Endodermal cell (in vitro differentiated cells): ENCODE measurements at regions not wholly inside any gene's neighbourhood (a gene's known extent, or its start where the extent isn't known, plus 50 kb on each side); places are given as distances from the start of the nearest gene placed in this dataset.

Experiments used
- DNase-seq: peaks from one replicate; pipeline ENCODE4 v3.0.0-alpha.2; 2017
- H3K27ac ChIP-seq: 2 replicates; pipeline ENCODE4 v1.5.1; 2013; ENCODE audit warnings: mild to moderate bottlenecking, low read depth, low read length, moderate library complexity
- H3K27me3 ChIP-seq: 2 replicates; pipeline ENCODE4 v1.6.1; 2013; ENCODE audit warnings: mild to moderate bottlenecking, low read length, moderate library complexity; ENCODE audit not compliant: insufficient read depth, control insufficient read depth, poor library complexity, severe bottlenecking
- H3K36me3 ChIP-seq: 2 replicates; pipeline ENCODE4 v1.7.0; 2013; ENCODE audit warnings: mild to moderate bottlenecking, low read length, moderate library complexity; ENCODE audit not compliant: control insufficient read depth, insufficient read depth
- H3K4me1 ChIP-seq: one replicate; pipeline ENCODE4 v1.7.0; 2013; ENCODE audit warnings: low read length; ENCODE audit not compliant: control insufficient read depth, insufficient read depth
- H3K4me3 ChIP-seq: 2 replicates; pipeline ENCODE4 v1.5.1; 2013; ENCODE audit warnings: mild to moderate bottlenecking, low read length, moderate library complexity
- H3K9ac ChIP-seq: 2 replicates; pipeline ENCODE4 v1.6.1; 2013; ENCODE audit warnings: mild to moderate bottlenecking, low read length, moderate library complexity; ENCODE audit not compliant: poor library complexity, severe bottlenecking; ENCODE audit errors: extremely low read depth
- H3K9me3 ChIP-seq: 2 replicates; pipeline ENCODE4 v1.6.1; 2013; ENCODE audit warnings: mild to moderate bottlenecking, low read length, moderate library complexity; ENCODE audit not compliant: control insufficient read depth
- H3K27ac Mint-ChIP-seq: 2 replicates; pipeline ENCODE4 v1.8.0; 2020; ENCODE audit warnings: mixed read lengths
- H3K27me3 Mint-ChIP-seq: 2 replicates; pipeline ENCODE4 v1.8.0; 2021; ENCODE audit warnings: mild to moderate bottlenecking, mixed read lengths; ENCODE audit not compliant: insufficient read depth
- H3K36me3 Mint-ChIP-seq: 2 replicates; pipeline ENCODE4 v1.8.0; 2020; ENCODE audit warnings: low read depth, mixed read lengths
- H3K4me1 Mint-ChIP-seq: 2 replicates; pipeline ENCODE4 v1.8.0; 2020; ENCODE audit warnings: mixed read lengths
- H3K4me3 Mint-ChIP-seq: 2 replicates; pipeline ENCODE4 v1.8.0; 2020; ENCODE audit warnings: mild to moderate bottlenecking, moderate library complexity, mixed read lengths
- H3K9me3 Mint-ChIP-seq: 2 replicates; pipeline ENCODE4 v1.8.0; 2020; ENCODE audit warnings: mild to moderate bottlenecking, mixed read lengths
- CTCF ChIP-seq: fragments of 200-600 bp; sonication (generic); conservative IDR thresholded peaks from 2 replicates; pipeline ENCODE4 v1.5.0; 2021; ENCODE audit warnings: antibody characterized with exemption, mild to moderate bottlenecking
- WGBS, 2 experiments: methylation state at CpG; one replicate each; pipeline versions ENCODE4 v1.1.5 to v1.1.7; 2013; ENCODE audit warnings: missing lambda C conversion rate in 2 of 2, mixed read lengths in 1 of 2; ENCODE audit not compliant: insufficient coverage in 1 of 2, insufficient read length in 1 of 2; 5-methylcytosine and 5-hydroxymethylcytosine counted together

- Mint-ChIP-seq H3K4me1 (peaks cover 29% of the 10 kb centered on the region), H3K9me3 (no peaks in the 10 kb centered on the region), H3K27me3 (peaks cover 3% of the 10 kb centered on the region), H3K36me3 (no peaks in the 10 kb centered on the region), H3K27ac (no peak overlapping the region), H3K4me3 (no peak overlapping the region)
- WGBS, 2 experiments = 67% methylated on average over 3 of the region's 3 CpGs; no CpG with 5 or more reads in 1 of the 2 experiments
- peaks cover 5% of the 10 kb centered on the region for H3K4me1 ChIP-seq
- DNase-seq = peak; percentile 62
- H3K9ac ChIP-seq = no peak overlapping the region
- no peak overlapping the region for H3K4me3 ChIP-seq
- no peaks in the 10 kb centered on the region for H3K27me3 ChIP-seq
- H3K36me3 ChIP-seq = no peaks in the 10 kb centered on the region
- TF ChIP-seq CTCF = no peak
- H3K9me3 ChIP-seq = no peaks in the 10 kb centered on the region
- no peak overlapping the region for H3K27ac ChIP-seq
Observed at GRCh38 chr16:49216593-49216992, 65.0 kb downstream of the CBLN1 start.

DNA sequence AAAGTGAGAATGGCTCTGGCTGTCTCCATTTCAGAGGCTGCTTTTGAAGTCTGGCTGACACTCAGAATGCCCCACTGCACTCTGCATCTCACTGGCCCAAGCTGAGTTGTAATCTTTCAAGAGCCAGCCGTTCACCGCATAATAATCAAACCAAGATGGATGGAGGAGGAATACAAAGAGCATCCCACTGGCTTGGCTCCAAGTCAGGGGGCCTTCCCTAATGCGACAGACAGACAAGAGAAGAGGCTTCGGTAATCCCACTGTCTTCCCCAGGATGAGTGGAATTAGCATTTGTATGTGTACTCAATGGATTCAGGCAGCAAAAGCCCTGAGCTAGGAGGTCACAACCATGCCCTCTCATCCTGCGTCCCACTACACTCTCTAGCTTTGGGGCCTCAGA, 68.0 kb downstream of the CBLN1 start:
- 24 to 51% methylated on average over 5 of the region's 5 CpGs for WGBS, 2 experiments
- no peak for TF ChIP-seq CTCF
- Mint-ChIP-seq H3K9me3 (peaks cover 3% of the 10 kb centered on the region), H3K27me3 (peaks cover 3% of the 10 kb centered on the region), H3K4me3 (no peak overlapping the region), H3K36me3 (no peaks in the 10 kb centered on the region), H3K27ac (no peak overlapping the region), H3K4me1 (peaks cover 29% of the 10 kb centered on the region)
- H3K4me3 ChIP-seq = no peak overlapping the region
- H3K9ac ChIP-seq = no peak overlapping the region
- no peaks in the 10 kb centered on the region for H3K36me3 ChIP-seq
- no peaks in the 10 kb centered on the region for H3K9me3 ChIP-seq
- peaks cover 5% of the 10 kb centered on the region for H3K4me1 ChIP-seq
- peak overlapping the region; percentile 58 for H3K27ac ChIP-seq
- H3K27me3 ChIP-seq = no peaks in the 10 kb centered on the region
- DNase-seq = peak; percentile 70

GRCh38 chr16:49204191-49204590, 77.4 kb downstream of the CBLN1 start:
- WGBS, 2 experiments = 90% methylated on average over 4 of the region's 4 CpGs; no CpG with 5 or more reads in 1 of the 2 experiments
- H3K9me3 Mint-ChIP-seq = no peaks in the 10 kb centered on the region

More at GRCh38 chr16:49204191-49204590, 77.4 kb downstream of the CBLN1 start:
- Mint-ChIP-seq H3K36me3 (no peaks in the 10 kb centered on the region), H3K27ac (no peak overlapping the region), H3K27me3 (peaks cover 2% of the 10 kb centered on the region), H3K4me1 (no peaks in the 10 kb centered on the region), H3K4me3 (no peak overlapping the region)
- Histone ChIP-seq H3K27ac (no peak overlapping the region), H3K36me3 (no peaks in the 10 kb centered on the region), H3K9me3 (no peaks in the 10 kb centered on the region), H3K27me3 (no peaks in the 10 kb centered on the region), H3K4me3 (no peak overlapping the region), H3K9ac (no peak overlapping the region), H3K4me1 (no peaks in the 10 kb centered on the region)
- no peak for DNase-seq
- TF ChIP-seq CTCF = no peak
